NOMO-1 treated with DMSO at 0.1 percent for 48 hours (cell line): ENCODE measurements at regions not wholly inside any gene's neighbourhood (a gene's known extent, or its start where the extent isn't known, plus 50 kb on each side); places are given as distances from the start of the nearest gene placed in this dataset.
"Not testable (repeated sequence)": the region's sequence is repeated elsewhere in the genome, so short reads cannot be mapped to it uniquely, and the experiment has no call there.

ENCODE experiments used
- DNase-seq: peaks from one replicate; lab custom pipeline; 2025; ENCODE audit not compliant: unreplicated experiment; lab: John Stamatoyannopoulos, UW

DNA sequence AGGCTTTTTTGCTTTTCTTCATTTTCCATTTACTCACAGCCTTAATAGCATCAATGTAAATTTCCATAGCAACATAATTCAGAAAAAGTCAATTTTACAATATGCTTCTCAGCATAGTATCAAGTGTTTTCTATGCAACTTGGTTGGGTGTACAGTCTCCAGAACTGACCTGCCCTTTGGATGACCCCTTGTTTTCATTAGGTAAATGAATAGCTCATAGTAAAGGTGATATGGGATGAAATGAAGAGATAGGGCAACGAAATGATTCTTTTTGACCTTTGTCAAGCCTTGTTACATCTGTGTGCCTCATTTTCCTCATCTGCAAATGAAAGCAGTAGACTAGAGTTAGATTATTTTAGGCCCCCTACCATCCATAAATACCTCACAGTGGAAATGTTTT is 1081.0 kb downstream of the TMTC2 start:
- no peak for DNase-seq

DNA sequence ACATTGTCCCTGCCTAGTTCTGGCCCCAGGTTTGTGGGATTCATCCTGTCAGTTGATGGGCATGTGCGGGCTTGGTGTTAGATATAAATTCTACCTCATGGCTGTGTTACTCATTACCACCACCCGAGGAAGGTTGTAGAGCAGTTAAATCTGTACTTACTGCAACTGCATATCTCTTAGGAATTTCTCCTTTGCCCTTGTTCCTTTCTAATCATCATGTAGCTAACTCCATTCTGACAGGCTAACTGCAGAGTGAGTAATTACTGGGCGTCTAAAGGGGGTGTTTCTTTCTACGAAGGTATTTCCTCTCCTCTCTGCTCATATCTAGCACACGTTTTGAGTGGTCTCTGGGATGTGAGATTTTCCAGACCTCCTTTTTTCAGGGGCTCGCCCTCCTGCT is 1076.7 kb downstream of the TMTC2 start:
- DNase-seq = no peak

DNA sequence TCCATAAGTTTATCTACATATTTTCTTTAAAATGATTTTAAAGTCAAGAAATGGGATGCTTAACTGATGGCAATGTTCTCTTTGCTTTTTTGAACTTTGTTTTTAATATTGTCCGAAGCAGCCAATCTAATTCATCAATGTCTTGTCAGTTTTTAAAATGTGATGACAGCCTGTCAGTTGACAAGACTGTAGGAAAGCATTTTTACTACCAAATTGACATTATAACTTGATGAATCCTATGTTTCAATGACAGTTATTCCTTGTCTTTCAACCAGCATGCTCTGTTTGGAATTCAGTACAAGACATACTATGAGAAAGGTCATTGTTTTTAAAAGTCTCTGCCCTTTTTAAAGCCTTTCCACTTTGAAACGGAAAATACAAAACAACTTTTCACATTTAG is 1073.2 kb downstream of the TMTC2 start:
- no peak for DNase-seq

DNA sequence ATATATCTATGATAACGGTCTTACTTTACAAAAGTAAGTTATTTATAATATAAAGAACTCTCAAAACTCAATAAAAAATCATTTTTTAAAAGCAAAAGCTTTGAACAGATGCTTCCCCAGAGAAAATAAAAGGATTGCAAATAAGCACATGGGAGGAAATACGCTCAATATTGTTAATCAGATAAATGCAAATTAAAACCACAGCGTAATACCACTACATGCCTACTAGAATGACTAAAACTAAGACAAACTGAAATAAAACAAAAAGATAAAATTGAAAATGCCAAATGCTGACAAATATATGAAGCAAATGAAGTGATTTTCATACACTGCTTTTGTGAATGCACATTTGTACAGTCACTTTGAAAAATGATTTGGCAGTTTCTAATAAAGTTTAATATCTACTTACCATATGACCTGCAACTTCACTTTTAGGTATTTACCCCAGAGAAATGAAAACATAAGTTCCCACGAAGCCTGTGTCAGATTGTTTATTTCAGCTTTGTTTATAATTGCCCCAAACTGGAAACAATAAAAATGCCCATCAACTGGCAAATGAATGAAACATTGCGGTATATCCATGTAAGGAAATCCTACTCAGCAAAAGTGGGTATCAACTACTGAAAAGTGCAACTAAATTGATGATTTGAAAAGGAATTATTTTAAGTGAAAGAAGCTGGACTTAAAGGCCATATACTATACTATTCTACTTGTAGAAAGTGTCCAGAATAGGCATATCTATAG is 1072.4 kb downstream of the TMTC2 start:
- DNase-seq = no peak

DNA sequence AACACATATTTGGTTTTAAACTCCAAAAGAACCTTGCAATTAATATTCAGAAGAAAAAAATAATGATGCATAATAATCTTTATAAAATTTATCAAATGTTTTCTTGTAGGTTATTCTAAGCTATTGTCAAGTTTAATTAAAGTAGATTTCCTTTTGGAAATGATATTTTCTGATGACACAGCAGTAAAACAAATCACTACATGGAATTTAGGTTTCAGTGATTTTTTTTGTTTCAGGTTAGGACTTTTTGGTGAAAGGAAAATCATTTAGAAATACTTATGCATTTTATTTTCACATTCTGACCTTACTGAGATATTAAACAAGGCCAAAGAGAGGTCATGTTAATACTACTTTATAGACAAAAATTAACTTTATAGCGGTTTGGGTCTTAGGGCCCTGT is 1067.2 kb downstream of the TMTC2 start:
- DNase-seq = no peak

DNA sequence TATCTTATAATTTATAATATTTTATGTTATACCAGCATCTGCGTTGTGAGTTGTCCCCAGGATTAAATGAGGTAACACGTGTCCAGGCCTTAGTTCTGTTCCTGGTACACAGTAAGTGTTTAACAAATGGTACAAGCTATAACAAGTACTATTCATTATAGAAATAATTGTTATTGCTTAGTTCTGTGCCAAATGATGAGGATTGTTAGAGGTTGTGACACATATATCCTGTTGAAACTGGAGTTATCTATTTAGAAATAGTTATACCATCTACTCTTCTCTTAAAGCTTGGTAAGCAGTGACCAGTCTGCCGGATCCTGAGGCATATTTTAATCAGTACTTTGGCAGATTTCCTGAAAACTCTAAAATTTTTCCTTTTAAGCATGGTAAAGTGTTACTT is 1066.5 kb downstream of the TMTC2 start:
- no peak for DNase-seq

DNA sequence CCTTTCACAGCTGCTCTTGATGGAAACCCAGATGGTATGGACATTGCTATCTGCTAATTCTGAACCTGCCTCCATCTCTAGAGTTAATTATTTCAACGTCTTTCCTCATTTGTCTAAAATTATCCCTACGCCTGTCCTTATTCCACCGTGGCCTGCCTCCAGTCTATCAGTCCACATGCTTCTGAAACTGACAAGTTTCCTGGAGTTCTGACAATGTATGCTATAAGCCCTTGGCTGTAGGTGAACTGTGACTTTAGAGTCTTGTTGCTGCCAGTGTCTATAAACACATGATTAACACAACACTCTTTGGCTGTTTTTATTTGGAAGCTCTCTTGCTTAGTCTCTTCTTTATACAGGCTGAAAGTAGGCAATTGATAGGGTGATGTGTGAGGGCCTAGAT is 1052.9 kb downstream of the TMTC2 start:
- no peak for DNase-seq

DNA sequence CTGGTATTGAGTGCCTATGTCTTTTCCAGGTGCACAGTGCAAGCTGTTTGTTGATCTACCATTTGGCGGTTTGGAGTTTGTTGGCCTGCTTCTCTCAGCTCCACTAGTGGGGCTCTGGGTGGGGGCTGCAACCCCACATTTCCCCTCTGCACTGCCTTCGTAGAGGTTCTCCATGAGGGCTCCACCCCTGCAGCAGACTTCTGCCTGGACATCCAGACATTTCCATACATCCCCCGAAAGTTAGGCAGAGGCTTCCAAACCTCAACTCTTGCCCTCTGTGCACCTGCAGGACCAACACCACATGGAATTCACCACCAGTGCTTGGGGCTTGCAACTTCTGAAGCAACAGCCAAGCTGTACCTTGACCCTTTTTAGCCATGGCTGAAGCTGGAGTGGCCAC is 1024.1 kb downstream of the TMTC2 start:
- DNase-seq = no peak

DNA sequence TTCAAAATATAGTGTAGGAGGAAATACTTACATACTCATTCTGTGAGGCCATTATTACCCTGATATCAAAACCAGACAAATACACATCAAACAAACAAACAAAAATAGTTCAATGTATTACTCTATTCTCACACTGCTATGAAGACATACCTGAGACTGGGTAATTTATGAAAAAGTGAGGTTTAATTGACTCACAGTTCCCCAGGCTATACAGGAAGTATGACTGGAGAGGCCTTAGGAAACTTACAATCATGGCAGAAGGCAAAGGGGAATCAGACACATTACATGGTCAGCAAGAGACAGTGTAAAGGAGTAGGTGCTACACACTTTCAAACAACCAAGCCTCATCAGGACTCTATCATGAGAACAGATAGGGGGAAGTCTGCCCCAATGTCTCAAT is 1023.2 kb downstream of the TMTC2 start:
- DNase-seq = no peak

DNA sequence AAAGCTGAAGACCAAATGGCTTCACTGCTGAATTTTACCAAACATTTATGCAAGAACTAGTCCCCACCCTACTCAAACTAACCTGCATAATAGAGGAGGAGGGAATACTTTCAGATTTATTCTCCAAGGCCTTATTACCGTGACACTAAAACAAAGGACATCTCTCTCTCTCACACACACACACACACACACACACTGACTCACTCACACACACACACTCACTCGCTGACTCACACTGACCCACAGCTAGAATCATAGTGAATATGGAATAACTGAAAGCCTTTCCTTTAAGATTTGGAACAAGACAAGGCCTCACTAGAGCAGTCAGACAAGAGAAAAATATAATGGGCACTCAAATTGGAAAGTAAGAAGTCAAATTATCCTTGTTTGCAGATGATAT is 1014.1 kb downstream of the TMTC2 start:
- no peak for DNase-seq

DNA sequence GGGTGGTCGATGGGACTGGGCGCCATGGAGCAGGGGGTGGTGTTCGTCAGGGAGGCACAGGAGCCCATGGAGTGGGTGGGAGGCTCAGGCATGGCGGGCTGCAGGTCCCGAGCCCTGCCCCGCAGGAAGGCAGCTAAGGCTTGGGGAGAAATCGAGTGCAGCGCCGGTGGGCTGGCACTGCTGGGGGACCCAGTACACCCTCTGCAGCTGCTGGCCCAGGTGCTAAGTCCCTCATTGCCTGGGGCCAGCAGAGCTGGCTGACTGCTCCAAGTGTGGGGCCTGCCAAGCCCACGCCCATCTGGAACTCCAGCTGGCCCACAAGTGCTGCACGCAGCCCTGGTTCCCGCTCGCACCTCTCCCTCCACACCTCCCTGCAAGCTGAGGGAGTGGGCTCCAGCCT is 1009.6 kb downstream of the TMTC2 start:
- DNase-seq = not testable (repeated sequence)

DNA sequence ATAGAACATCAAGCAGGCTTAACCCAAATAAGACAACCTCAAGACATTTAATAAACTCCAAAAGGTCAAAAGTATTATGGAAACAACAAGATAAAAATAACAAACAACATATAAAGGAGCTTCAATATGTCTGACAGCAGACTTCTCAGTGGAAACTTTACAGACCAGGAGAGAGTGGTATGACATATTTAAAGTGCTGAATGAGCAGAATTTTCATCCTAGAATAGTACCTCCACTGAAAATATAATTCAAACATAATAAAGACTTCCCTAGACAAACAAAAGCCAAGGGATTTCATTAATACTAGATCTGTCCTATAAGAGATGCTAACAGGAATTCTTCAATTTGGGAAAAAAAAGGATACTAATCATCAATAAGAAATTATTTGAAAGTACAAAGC is 1005.0 kb downstream of the TMTC2 start:
- DNase-seq = no peak

DNA sequence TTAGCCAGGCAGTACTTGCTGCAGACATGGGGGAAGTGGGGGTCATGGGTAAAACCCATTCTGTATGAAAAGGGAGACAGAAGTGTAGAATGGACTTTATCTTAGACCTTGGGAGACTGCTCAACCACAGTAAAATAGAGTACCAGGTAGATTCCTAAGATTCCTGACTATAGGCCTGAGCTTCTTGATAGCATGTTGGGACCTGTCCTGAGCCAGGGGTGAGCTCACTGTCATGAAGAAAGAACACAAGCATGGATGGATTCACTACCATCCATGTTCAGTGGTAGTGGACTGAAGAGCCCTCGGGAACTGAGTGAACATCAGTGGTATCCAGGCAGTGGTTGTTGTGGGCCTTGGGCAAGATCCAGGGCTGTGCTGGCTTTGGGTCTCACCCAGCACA is 1003.8 kb downstream of the TMTC2 start:
- DNase-seq = no peak

DNA sequence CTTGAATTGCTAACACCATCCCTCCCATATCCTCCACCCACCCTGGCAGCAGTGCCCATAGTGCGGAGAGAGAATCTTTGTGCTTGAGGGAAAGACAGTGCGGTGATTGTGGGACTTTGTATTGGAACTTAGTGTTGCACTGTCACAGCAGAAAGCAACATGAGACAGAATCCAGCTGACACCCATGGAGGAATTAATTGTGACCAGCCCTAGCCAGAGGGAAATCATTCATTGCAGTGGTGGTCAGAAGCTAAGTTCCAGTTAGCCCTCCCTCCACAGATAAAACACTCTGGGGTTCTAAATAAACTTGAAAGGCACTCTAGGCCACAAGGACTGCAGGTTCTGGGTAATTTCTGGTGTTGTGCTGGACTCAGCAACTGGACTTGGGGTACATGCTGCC is 1002.6 kb downstream of the TMTC2 start:
- DNase-seq = no peak

DNA sequence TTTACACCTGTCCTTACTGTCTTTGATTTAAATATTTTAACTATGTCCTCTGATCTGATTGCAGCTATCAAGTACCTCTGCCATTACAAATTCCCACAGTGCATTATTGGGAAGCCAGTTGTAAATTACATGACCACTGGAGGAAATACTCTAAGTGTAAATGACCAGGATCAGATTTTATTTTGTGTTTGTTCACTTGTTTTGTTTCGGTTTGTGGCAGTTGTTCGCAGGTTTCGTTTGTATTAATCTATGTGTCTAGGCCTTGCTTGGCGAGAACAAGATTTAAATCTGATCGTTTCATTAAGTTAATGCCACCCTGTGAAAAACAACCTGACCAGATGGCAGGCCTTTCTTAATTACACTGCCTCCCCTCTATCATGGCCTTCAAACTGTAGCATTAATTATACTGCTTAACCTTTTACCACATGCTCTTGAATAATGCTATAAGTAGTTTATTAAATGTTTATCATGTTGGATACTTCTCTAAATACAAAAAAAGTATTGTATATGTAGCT is 990.1 kb downstream of the TMTC2 start:
- no peak for DNase-seq

DNA sequence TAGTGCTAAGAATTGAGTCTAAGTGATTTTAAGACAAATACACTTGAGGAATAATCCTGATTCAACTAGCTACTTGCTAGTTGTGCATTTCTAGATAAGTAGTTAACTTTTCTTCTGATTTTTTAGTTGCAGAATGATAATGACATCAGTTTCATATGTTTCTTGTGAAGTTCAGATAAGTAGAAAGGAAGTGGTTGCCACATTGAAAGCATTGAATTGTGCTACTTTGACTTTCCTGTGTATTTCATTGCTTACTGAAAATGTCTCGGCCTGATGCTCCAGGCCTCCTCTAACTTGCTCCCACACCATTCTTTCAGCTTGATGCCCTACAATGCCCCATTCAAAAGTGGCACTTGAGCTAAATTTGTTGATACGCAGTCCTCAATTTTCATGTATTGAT is 980.0 kb downstream of the TMTC2 start:
- DNase-seq = no peak

DNA sequence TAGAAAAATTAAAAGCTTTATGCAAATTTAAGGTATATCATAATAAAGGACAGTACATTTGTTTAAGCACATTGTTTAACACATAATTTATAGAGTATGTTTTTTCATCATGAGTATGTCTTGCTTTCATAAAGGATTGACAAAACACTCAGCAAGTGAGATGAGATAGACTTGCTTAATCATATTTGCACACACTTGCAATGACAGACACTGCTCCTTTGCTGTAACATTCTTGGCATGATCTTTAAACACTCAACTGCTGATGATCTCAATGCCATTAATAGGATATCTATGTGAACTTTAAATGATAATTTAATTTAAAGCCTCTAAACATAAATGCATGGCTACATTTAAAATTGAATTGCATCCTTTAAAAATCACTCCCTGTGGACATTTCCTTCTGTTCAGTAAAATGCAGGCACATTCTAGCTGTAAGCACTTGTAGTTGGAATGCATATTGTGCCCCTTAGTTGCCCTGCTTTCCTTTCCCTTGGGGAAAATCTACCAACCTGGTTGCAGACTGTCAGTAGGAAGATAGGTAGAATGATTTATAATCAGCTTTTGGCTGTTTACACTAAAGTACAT is 979.0 kb downstream of the TMTC2 start:
- no peak for DNase-seq

DNA sequence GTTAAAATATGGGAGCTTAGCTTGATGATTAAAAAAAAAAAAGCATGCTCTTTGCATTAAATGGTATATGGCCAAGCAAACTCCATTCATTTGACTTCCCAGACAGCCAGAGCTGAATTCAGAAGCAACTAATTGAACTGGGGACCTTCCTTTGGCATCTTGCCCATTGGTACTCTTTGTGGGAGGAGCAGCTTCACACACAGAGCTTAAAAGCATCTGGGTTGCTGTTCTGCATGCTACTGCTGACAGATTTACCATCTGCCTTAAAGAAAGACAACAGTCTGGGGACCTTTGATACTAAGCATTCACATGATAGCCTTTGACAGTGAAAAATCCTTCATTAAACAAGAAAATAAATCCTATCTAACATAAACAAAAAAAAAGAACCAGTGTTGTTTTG is 977.9 kb downstream of the TMTC2 start:
- DNase-seq = no peak

DNA sequence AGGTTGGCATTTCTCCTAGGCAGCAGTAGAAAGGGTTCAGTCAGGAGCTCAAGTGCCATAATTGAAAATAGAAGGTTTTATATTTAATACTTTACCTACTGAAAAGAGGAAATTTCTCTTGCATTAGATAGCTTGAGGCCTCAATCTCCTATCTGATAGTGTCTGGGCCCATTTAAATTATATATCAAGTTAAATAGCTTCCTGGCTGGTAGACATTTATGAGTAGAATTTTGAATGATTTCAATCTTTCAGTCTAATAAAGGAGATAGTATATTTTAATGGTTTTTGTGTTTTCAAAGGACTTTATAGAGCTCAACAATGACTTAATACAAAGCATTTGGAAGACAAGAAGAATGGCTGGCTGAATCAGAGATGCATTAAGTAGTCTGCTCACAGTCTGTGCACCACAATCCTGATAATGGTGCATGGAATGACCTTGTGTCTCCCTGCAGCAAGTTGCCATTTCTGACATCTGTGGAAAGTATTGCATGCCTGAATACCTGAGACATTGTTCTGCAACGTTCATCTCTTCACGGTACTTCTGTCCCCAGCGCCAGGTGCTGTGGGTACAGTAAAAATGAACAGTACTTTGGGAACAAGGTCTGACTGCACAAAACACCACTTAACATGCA is 974.1 kb downstream of the TMTC2 start:
- DNase-seq = no peak

DNA sequence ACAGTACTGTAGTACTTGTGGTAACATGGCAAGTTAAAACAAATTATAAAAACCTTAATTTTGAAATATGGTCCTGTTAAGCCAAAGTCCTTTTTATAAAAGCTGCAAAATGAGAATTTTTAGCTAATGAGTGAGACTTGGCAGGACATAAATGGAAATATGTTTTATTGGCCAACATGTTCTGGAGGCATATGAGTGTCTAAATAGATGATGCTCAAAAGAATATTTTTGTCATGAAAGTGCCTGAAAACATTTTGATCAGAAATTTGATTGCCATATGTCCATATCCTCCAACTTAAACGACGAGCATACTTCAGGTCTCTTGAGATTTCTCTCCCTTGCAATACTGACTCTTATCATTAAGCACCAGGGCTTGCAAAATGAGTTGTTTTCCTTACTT is 972.6 kb downstream of the TMTC2 start:
- no peak for DNase-seq

DNA sequence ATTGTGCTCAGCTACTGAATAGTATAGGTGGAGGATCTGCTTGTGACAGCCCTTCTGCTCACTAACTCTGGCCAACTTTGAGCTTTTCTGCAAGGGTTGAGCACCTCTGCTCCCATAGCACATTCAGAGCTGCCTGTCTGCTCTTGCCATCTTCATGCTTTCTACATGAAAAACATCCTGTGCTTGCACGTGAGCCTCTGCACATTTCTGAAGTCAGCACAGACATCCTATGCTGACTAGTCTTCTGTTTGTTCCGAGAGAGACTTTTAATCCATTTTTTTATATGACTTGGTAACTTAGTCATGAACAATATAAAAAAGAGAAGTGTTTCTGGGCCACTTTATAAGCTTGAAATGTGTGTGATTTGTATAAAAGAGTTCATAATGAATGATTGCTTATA is 969.3 kb downstream of the TMTC2 start:
- no peak for DNase-seq

DNA sequence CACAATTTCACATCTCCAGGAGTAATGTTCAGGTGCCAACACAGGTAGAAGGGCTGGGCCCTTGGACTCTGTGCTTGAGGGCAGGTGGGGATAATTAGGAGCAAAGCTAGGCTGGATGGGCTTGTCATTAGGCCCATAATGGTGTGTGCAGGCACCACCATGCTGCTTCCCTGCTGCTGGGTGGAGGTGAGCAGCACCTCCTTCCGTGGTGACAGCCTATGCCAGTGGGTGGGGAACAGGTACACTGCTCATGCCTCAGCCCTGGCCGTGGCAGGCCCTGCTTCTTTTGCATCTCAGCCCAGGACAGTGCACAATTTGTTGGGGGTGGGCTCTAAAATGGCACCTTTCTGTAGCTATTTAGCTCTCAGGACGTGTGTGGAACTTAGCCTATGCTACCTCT is 955.5 kb downstream of the TMTC2 start:
- no peak for DNase-seq
